Neural crest cell (in vitro differentiated cells): ENCODE measurements at regions not wholly inside any gene's neighbourhood (a gene's known extent, or its start where the extent isn't known, plus 50 kb on each side); places are given as distances from the start of the nearest gene placed in this dataset.

ENCODE experiments used
- DNase-seq: peaks from one replicate; pipeline ENCODE4 v3.0.0; 2021; ENCODE audit warnings: low read depth, mixed read lengths, low spot score
- H3K27ac Mint-ChIP-seq: one replicate; pipeline ENCODE4 v1.8.0; 2021; ENCODE audit warnings: mild to moderate bottlenecking, mixed read lengths; ENCODE audit not compliant: unreplicated experiment
- H3K27me3 Mint-ChIP-seq: 2 replicates; pipeline ENCODE4 v1.8.0; 2021; ENCODE audit warnings: low read depth, mild to moderate bottlenecking, mixed read lengths
- H3K36me3 Mint-ChIP-seq: 2 replicates; pipeline ENCODE4 v1.8.0; 2021; ENCODE audit warnings: low read depth, mild to moderate bottlenecking, mixed read lengths
- H3K4me1 Mint-ChIP-seq: 2 replicates; pipeline ENCODE4 v1.8.0; 2021; ENCODE audit warnings: mixed read lengths
- H3K4me3 Mint-ChIP-seq: one replicate; pipeline ENCODE4 v1.8.0; 2021; ENCODE audit warnings: mild to moderate bottlenecking, mixed read lengths
- H3K9me3 Mint-ChIP-seq: 2 replicates; pipeline ENCODE4 v1.8.0; 2021; ENCODE audit warnings: mixed read lengths
- TF ChIP-seq, protein P1 (sequence below): fragments of 200-600 bp; sonication (generic); conservative IDR thresholded peaks from 2 replicates; pipeline ENCODE4 v1.5.0; 2021; ENCODE audit warnings: antibody characterized with exemption, mild to moderate bottlenecking

DNA sequence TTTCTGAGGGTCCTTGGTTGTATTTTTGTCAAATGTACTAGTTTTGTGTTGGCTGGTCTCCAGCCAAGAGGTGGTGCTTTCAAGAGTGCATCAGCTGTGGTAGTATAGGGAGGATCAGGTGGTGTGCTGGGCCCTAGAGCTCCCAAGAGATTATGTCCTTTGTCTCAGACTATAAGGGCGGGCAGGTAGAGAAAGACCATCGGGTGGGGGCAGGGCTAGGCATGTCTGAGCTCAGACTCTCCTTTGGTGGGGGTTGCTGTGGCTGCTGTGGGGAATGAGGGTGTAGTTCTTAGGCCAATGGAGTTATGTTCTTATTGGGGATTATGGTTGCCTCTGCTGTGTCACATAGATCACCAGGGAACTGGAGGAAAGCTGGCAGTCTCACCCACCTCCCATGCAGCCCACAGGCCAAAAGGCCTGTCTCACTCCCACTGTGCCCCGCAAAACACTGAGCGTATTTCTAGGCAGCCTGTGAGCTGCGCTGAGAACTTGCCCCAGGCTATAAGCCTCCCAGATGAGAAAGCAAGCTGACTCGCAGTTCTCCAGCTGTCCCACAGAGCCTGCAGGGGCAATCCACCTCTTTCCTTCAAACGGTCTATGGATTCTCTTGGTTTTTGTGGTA, 1066.7 kb downstream of the GRM8 start:
- Mint-ChIP-seq H3K9me3 (peaks cover 7% of the 10 kb centered on the region), H3K27ac (peak overlapping the region; percentile 64), H3K4me3 (no peak overlapping the region), H3K4me1 (peaks cover 6% of the 10 kb centered on the region), H3K27me3 (no peaks in the 10 kb centered on the region), H3K36me3 (no peaks in the 10 kb centered on the region)
- DNase-seq: peak; percentile 16
- TF ChIP-seq, protein P1, sequence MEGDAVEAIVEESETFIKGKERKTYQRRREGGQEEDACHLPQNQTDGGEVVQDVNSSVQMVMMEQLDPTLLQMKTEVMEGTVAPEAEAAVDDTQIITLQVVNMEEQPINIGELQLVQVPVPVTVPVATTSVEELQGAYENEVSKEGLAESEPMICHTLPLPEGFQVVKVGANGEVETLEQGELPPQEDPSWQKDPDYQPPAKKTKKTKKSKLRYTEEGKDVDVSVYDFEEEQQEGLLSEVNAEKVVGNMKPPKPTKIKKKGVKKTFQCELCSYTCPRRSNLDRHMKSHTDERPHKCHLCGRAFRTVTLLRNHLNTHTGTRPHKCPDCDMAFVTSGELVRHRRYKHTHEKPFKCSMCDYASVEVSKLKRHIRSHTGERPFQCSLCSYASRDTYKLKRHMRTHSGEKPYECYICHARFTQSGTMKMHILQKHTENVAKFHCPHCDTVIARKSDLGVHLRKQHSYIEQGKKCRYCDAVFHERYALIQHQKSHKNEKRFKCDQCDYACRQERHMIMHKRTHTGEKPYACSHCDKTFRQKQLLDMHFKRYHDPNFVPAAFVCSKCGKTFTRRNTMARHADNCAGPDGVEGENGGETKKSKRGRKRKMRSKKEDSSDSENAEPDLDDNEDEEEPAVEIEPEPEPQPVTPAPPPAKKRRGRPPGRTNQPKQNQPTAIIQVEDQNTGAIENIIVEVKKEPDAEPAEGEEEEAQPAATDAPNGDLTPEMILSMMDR: no peak

DNA sequence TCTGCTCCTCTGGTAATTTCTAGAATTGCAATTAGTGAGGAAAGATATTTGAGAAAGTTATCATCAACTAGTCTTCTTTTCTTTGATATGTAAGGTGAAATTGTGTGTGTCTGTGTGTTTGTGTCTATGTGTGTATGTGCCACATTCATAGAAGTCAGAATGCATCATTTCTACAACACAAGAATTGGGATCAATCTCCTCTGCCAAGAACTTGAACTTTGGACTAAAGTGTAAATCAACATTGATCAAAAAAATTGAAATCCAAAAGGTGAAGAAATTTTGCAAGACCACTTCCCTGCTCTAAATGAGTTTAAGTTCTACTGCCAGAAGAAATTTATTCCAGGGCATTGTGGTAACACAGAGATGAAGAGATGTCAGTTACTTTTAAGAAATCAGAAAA, 1072.8 kb downstream of the GRM8 start:
- Mint-ChIP-seq H3K4me3 (no peak overlapping the region), H3K4me1 (no peaks in the 10 kb centered on the region), H3K27me3 (no peaks in the 10 kb centered on the region), H3K27ac (no peak overlapping the region), H3K9me3 (peaks cover 7% of the 10 kb centered on the region), H3K36me3 (no peaks in the 10 kb centered on the region)
- TF ChIP-seq, protein P1: no peak
- no peak for DNase-seq

- TF ChIP-seq, protein P1: no peak
- no peaks in the 10 kb centered on the region for H3K27me3 Mint-ChIP-seq
- no peak for DNase-seq
- H3K4me1 Mint-ChIP-seq: no peaks in the 10 kb centered on the region
- H3K36me3 Mint-ChIP-seq: no peaks in the 10 kb centered on the region
- H3K4me3 Mint-ChIP-seq: no peak overlapping the region
- H3K9me3 Mint-ChIP-seq: peaks cover 5% of the 10 kb centered on the region
- no peak overlapping the region for H3K27ac Mint-ChIP-seq
These were observed 1073.9 kb downstream of the GRM8 start for GRCh38 chr7:126178865-126179264.

- H3K4me3 Mint-ChIP-seq: no peak overlapping the region
- TF ChIP-seq, protein P1: no peak
- no peaks in the 10 kb centered on the region for H3K27me3 Mint-ChIP-seq
- no peaks in the 10 kb centered on the region for H3K36me3 Mint-ChIP-seq
- DNase-seq: no peak
- H3K9me3 Mint-ChIP-seq: peaks cover 4% of the 10 kb centered on the region
- no peak overlapping the region for H3K27ac Mint-ChIP-seq
- H3K4me1 Mint-ChIP-seq: no peaks in the 10 kb centered on the region
These were observed 1075.0 kb downstream of the GRM8 start for GRCh38 chr7:126177782-126178181.

DNA sequence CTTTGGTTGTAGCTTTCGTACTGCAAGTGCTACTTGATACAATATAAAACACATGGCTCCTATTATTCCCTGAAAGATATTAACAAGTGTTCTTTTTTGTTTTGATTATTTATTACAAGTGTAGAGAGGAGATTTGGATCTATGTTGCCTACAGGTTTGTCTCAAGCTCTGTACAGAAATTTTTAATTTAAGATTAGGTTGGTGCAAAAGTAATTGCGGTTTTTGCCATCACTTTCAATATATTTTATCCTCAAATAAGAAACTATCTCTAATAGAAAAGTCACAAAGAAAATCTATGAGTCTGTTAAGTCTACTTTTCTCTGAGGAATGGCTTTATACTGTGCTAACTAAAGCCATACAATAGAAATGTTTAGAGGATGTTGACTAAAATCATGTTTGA, 1086.1 kb downstream of the GRM8 start:
- no peak for DNase-seq
- Mint-ChIP-seq H3K4me1 (no peaks in the 10 kb centered on the region), H3K4me3 (no peak overlapping the region), H3K27ac (no peak overlapping the region), H3K36me3 (no peaks in the 10 kb centered on the region), H3K9me3 (no peaks in the 10 kb centered on the region), H3K27me3 (no peaks in the 10 kb centered on the region)
- TF ChIP-seq, protein P1: no peak
